ENCODE measurements at regions not wholly inside any gene's neighbourhood (a gene's known extent, or its start where the extent isn't known, plus 50 kb on each side); places are given as distances from the start of the nearest gene placed in this dataset.

DNA sequence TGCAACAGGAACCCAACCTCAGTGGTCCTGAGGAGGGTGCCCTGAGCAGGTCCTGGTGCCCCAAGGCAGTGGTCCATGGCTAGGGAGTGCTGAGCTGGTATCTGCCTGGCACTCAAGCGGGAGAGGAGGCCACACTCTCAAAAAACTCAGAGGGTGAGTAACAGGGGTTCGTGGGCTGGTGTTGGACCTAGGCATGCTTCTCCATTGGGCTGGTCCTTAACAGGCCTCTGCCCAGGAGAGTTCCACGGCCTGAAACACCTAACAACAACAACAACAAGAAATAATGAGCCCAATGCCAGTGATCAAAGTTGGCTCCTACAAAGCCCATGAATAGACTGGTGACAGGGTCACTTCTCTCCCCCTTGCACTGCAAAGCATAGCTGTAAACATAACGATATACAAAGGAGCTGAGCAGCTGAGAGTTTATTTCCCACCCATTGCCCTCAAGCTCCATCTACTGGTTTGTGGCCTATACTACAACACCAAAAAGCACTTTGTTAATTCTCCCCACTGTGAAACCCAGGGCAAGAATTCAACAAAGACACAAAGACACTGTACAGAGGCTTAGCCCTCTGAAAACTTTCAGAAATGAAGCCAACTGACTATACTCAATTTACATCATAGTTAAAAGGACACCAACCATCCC, 736.1 kb upstream of the ADGRL3 start:
- Histone ChIP-seq H3K9me3 (ENCODE audit: low read length) (no peaks in the 10 kb centered on the region), H4K20me1 (ENCODE audit: insufficient read depth, low read length) (no peaks in the 10 kb centered on the region), H3K27me3 (ENCODE audit: control insufficient read depth in 1 of 2, insufficient read depth in 2 of 2, low read length in 2 of 2) (no peaks in the 10 kb centered on the region), H2AFZ (ENCODE audit: low read length) (no peak overlapping the region), H3K4me1 (ENCODE audit: insufficient read depth, low read length) (no peaks in the 10 kb centered on the region), H3K4me2 (ENCODE audit: low read depth, low read length) (no peak overlapping the region), H3K27ac (ENCODE audit: extremely low read length, insufficient read depth, low read length) (no peak overlapping the region), H3K4me3 (replicated peaks in 1 of 3; ENCODE audit: insufficient read depth in 1 of 3, low read depth in 2 of 3, low read length in 3 of 3) (no peak overlapping the region), H3K79me2 (ENCODE audit: insufficient read depth, low read length) (no peaks in the 10 kb centered on the region), H3K36me3 (replicated peaks in 1 of 2; ENCODE audit: control insufficient read depth in 1 of 2, insufficient read depth in 2 of 2, low read length in 2 of 2) (no peaks in the 10 kb centered on the region), H3K9ac (ENCODE audit: insufficient read depth, low read depth, low read length) (no peak overlapping the region)
- DNase-seq (ENCODE audit: low spot score), result peak; percentile 1
- CTCF ChIA-PET (ENCODE audit: low intra/inter-chr PET ratio, low total read pairs), result no interaction called here
- BruUV-seq (replicated peaks), result no TSS peak
- ATAC-seq, result peak; percentile 85
- in situ Hi-C loops (cut with HindIII; ENCODE audit: extremely low pct_ligation_motif_present, low pct_unique_long_range_greater_than_20kb), result no loop called here
- intact Hi-C loops (cut with micrococcal nuclease; ENCODE audit: unreplicated experiment), result no loop called here
- POLR2A ChIA-PET, result no interaction called here
- TF ChIP-seq, protein P1, sequence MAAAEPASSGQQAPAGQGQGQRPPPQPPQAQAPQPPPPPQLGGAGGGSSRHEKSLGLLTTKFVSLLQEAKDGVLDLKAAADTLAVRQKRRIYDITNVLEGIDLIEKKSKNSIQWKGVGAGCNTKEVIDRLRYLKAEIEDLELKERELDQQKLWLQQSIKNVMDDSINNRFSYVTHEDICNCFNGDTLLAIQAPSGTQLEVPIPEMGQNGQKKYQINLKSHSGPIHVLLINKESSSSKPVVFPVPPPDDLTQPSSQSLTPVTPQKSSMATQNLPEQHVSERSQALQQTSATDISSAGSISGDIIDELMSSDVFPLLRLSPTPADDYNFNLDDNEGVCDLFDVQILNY (CRISPR knock-in tag; conservative IDR thresholded peaks at IDR 0.05), result no peak
- TF ChIP-seq, protein P2, sequence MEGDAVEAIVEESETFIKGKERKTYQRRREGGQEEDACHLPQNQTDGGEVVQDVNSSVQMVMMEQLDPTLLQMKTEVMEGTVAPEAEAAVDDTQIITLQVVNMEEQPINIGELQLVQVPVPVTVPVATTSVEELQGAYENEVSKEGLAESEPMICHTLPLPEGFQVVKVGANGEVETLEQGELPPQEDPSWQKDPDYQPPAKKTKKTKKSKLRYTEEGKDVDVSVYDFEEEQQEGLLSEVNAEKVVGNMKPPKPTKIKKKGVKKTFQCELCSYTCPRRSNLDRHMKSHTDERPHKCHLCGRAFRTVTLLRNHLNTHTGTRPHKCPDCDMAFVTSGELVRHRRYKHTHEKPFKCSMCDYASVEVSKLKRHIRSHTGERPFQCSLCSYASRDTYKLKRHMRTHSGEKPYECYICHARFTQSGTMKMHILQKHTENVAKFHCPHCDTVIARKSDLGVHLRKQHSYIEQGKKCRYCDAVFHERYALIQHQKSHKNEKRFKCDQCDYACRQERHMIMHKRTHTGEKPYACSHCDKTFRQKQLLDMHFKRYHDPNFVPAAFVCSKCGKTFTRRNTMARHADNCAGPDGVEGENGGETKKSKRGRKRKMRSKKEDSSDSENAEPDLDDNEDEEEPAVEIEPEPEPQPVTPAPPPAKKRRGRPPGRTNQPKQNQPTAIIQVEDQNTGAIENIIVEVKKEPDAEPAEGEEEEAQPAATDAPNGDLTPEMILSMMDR (CRISPR knock-in tag; IDR thresholded peaks at IDR 0.05), result peak; percentile 53
- TF ChIP-seq SRSF4 (IDR thresholded peaks at IDR 0.05; ENCODE audit: low read depth, low read length, poor library complexity, severe bottlenecking) (no peak), RBM22 (optimal IDR thresholded peaks at IDR 0.05; ENCODE audit: low read length) (no peak), SMC3 (IDR thresholded peaks at IDR 0.05; ENCODE audit: low read length) (peak; percentile 23; the same call in 1 of the 2 replicates), NAIF1 (CRISPR knock-in tag; IDR thresholded peaks at IDR 0.05; ENCODE audit: borderline replicate concordance) (no peak), ZNF75D (CRISPR knock-in tag; IDR thresholded peaks at IDR 0.05; ENCODE audit: borderline replicate concordance) (no peak), HNRNPH1 (optimal IDR thresholded peaks at IDR 0.05; ENCODE audit: low read depth, low read length) (no peak), STAG1 (CRISPR knock-in tag; IDR thresholded peaks at IDR 0.05) (peak; percentile 45)
- TF ChIP-seq, protein P3, sequence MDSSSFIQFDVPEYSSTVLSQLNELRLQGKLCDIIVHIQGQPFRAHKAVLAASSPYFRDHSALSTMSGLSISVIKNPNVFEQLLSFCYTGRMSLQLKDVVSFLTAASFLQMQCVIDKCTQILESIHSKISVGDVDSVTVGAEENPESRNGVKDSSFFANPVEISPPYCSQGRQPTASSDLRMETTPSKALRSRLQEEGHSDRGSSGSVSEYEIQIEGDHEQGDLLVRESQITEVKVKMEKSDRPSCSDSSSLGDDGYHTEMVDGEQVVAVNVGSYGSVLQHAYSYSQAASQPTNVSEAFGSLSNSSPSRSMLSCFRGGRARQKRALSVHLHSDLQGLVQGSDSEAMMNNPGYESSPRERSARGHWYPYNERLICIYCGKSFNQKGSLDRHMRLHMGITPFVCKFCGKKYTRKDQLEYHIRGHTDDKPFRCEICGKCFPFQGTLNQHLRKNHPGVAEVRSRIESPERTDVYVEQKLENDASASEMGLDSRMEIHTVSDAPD (CRISPR knock-in tag; IDR thresholded peaks at IDR 0.05), result no peak
- 0% methylated on average over 1 of the region's 4 CpGs for WGBS (ENCODE audit: low lambda C conversion rate)
- FAIRE-seq, result no peak
